ENCODE measurements at regions not wholly inside any gene's neighbourhood (a gene's known extent, or its start where the extent isn't known, plus 50 kb on each side); places are given as distances from the start of the nearest gene placed in this dataset.

GRCh38 chr4:17082186-17082585, 183.7 kb upstream of the LDB2 start:
- CTCF ChIA-PET: no interaction called here
- H3K9me3 ChIP-seq (ENCODE audit: low read depth, low read length, poor library complexity, severe bottlenecking): no peaks in the 10 kb centered on the region
- no peaks in the 10 kb centered on the region for H3K36me3 ChIP-seq (ENCODE audit: insufficient read depth, low read length, poor library complexity, severe bottlenecking)
- H3K27ac ChIP-seq (ENCODE audit: low read depth, low read length, poor library complexity, severe bottlenecking): no peak overlapping the region
- no peak for DNase-seq (ENCODE audit: low spot score)
- intact Hi-C loops (cut with micrococcal nuclease; ENCODE audit: unreplicated experiment): no loop called here
- no peaks in the 10 kb centered on the region for H3K27me3 ChIP-seq (replicated peaks; ENCODE audit: insufficient read depth, low read depth, low read length, poor library complexity)
- TF ChIP-seq CTCF (conservative IDR thresholded peaks at IDR 0.05; ENCODE audit: low read depth, low read length): no peak
- TF ChIP-seq EZH2 (IDR thresholded peaks at IDR 0.05; ENCODE audit: borderline replicate concordance, low read depth, low read length, poor library complexity, severe bottlenecking): no peak
- no TSS peak for BruUV-seq (replicated peaks)
- peaks cover 7% of the 10 kb centered on the region for H3K4me1 ChIP-seq (ENCODE audit: insufficient read depth, low read length, poor library complexity, severe bottlenecking)
- POLR2A ChIA-PET (ENCODE audit: low non-redundant PET): no interaction called here
- H3K4me3 ChIP-seq (ENCODE audit: low read depth, low read length, poor library complexity, severe bottlenecking): no peak overlapping the region

- ChIA-PET POLR2A (ENCODE audit: low non-redundant PET) (no interaction called here), CTCF (no interaction called here)
- Histone ChIP-seq H3K27ac (ENCODE audit: low read depth, low read length, poor library complexity, severe bottlenecking) (no peak overlapping the region), H3K4me1 (ENCODE audit: insufficient read depth, low read length, poor library complexity, severe bottlenecking) (peaks cover 7% of the 10 kb centered on the region), H3K4me3 (ENCODE audit: low read depth, low read length, poor library complexity, severe bottlenecking) (no peak overlapping the region), H3K27me3 (replicated peaks; ENCODE audit: insufficient read depth, low read depth, low read length, poor library complexity) (no peaks in the 10 kb centered on the region), H3K9me3 (ENCODE audit: low read depth, low read length, poor library complexity, severe bottlenecking) (no peaks in the 10 kb centered on the region), H3K36me3 (ENCODE audit: insufficient read depth, low read length, poor library complexity, severe bottlenecking) (no peaks in the 10 kb centered on the region)
- TF ChIP-seq EZH2 (IDR thresholded peaks at IDR 0.05; ENCODE audit: borderline replicate concordance, low read depth, low read length, poor library complexity, severe bottlenecking) (no peak), CTCF (conservative IDR thresholded peaks at IDR 0.05; ENCODE audit: low read depth, low read length) (no peak)
- intact Hi-C loops (cut with micrococcal nuclease; ENCODE audit: unreplicated experiment): no loop called here
- BruUV-seq (replicated peaks): no TSS peak
- no peak for DNase-seq (ENCODE audit: low spot score)
These were observed 182.7 kb upstream of the LDB2 start for GRCh38 chr4:17081179-17081578.

- TF ChIP-seq EZH2 (IDR thresholded peaks at IDR 0.05; ENCODE audit: borderline replicate concordance, low read depth, low read length, poor library complexity, severe bottlenecking) (no peak), CTCF (conservative IDR thresholded peaks at IDR 0.05; ENCODE audit: low read depth, low read length) (no peak)
- DNase-seq (ENCODE audit: low spot score): no peak
- no TSS peak for BruUV-seq (replicated peaks)
- Histone ChIP-seq H3K36me3 (ENCODE audit: insufficient read depth, low read length, poor library complexity, severe bottlenecking) (no peaks in the 10 kb centered on the region), H3K27ac (ENCODE audit: low read depth, low read length, poor library complexity, severe bottlenecking) (no peak overlapping the region), H3K27me3 (replicated peaks; ENCODE audit: insufficient read depth, low read depth, low read length, poor library complexity) (no peaks in the 10 kb centered on the region), H3K4me1 (ENCODE audit: insufficient read depth, low read length, poor library complexity, severe bottlenecking) (peaks cover 7% of the 10 kb centered on the region), H3K4me3 (ENCODE audit: low read depth, low read length, poor library complexity, severe bottlenecking) (no peak overlapping the region), H3K9me3 (ENCODE audit: low read depth, low read length, poor library complexity, severe bottlenecking) (no peaks in the 10 kb centered on the region)
- intact Hi-C loops (cut with micrococcal nuclease; ENCODE audit: unreplicated experiment): no loop called here
- ChIA-PET POLR2A (ENCODE audit: low non-redundant PET) (no interaction called here), CTCF (no interaction called here)
These were observed 178.7 kb upstream of the LDB2 start for GRCh38 chr4:17077105-17077504.
